Mucosa of descending colon (tissue), 3 donors: ENCODE measurements at regions not wholly inside any gene's neighbourhood (a gene's known extent, or its start where the extent isn't known, plus 50 kb on each side); places are given as distances from the start of the nearest gene placed in this dataset.

Source experiments
- ATAC-seq: fragments of 200-7000 bp; cut with Tn5 transposase; one replicate; pipeline ENCODE4 v1.9.1; 2020; ENCODE audit warnings: mild to moderate bottlenecking, moderate library complexity
- DNase-seq, 3 donors: peaks; one replicate each; pipeline ENCODE4 v3.0.0-alpha.2; 2020
- H3K36me3 ChIP-seq: fragments of 200-600 bp; one replicate; pipeline ENCODE4 v1.8.0; 2021; ENCODE audit warnings: low read depth, mild to moderate bottlenecking
- H3K4me1 ChIP-seq: fragments of 200-600 bp; one replicate; pipeline ENCODE4 v1.8.0; 2021; ENCODE audit warnings: low read depth, mild to moderate bottlenecking
- H3K4me3 ChIP-seq: fragments of 200-600 bp; one replicate; pipeline ENCODE4 v1.8.0; 2021; ENCODE audit warnings: mild to moderate bottlenecking
- H3K9me3 ChIP-seq: fragments of 200-600 bp; one replicate; pipeline ENCODE4 v1.8.0; 2021; ENCODE audit warnings: mild to moderate bottlenecking
- CTCF ChIP-seq: fragments of 200-600 bp; IDR thresholded peaks from one replicate; pipeline ENCODE4 v1.8.0; 2022; ENCODE audit warnings: antibody characterized with exemption, mild to moderate bottlenecking
- intact Hi-C, 2 donors: fragments of 100-400 bp; cut with DNase I in 1 of 2; cut with micrococcal nuclease in 1 of 2; formaldehyde crosslinking; loops; one replicate each; pipeline versions ENCODE4 v1.11.0 to v1.11.1; 2022; cut with DNase I, micrococcal nuclease
- donor health status: DM: no; HTN: no; CAD: no; lungs with moderate emphysema.
- donor health status: DM: no; HTN: no; CAD: no.
- donor health status: DM: no; HTN: yes; CAD: no.

GRCh38 chr1:232696466-232696865, 66.5 kb upstream of the SIPA1L2 start:
- ATAC-seq, result no peak
- Histone ChIP-seq H3K36me3 (no peaks in the 10 kb centered on the region), H3K9me3 (no peaks in the 10 kb centered on the region), H3K4me1 (peaks cover 8% of the 10 kb centered on the region), H3K4me3 (no peak overlapping the region)
- intact Hi-C loops, result no loop called here
- no peak for DNase-seq
- TF ChIP-seq CTCF, result no peak

DNA sequence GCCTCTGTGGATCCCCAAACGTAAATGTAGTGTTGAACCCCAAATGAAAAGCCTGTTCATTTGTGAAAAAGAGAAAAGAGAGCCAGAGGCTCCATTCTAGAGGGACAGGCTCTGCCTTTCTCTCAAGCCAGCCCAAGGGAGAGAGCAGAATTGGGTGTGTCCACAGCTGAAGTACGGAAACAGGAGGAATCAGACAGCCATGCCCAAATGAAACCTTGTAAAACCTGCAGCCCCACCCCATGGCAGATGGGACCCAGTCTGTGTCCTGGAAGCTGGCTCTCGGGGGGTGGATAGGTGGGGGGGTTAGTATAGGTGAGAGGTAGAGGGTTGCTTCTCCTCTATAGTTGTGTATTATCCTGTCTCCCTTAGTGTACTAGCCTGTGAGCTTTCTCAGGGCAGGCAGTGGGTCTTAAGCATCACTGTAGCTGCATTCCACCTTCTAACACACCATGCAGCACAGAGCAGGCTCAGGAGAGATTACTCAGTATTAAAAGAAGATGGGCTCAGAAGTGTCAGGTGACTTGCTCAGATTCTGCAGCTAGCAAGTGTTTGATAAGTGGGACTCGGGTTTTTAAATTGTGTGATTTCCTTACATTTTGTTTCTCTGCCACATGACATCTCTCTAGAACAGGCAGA, 67.4 kb upstream of the SIPA1L2 start:
- ATAC-seq, result peak; percentile 97
- intact Hi-C loops, result no loop called here
- DNase-seq, result peak; percentile 66 to 82 (median 69)
- Histone ChIP-seq H3K36me3 (no peaks in the 10 kb centered on the region), H3K9me3 (no peaks in the 10 kb centered on the region), H3K4me3 (no peak overlapping the region), H3K4me1 (peaks cover 8% of the 10 kb centered on the region)
- TF ChIP-seq CTCF, result no peak

- no peaks in the 10 kb centered on the region for H3K9me3 ChIP-seq
- no peak overlapping the region for H3K4me3 ChIP-seq
- H3K4me1 ChIP-seq, result peaks cover 14% of the 10 kb centered on the region
- no peak for TF ChIP-seq CTCF
- intact Hi-C loops, result no loop called here
- DNase-seq (no peak), ATAC-seq (no peak)
- H3K36me3 ChIP-seq, result no peaks in the 10 kb centered on the region
Measured at GRCh38 chr1:232699814-232700213, 69.9 kb upstream of the SIPA1L2 start.

DNA sequence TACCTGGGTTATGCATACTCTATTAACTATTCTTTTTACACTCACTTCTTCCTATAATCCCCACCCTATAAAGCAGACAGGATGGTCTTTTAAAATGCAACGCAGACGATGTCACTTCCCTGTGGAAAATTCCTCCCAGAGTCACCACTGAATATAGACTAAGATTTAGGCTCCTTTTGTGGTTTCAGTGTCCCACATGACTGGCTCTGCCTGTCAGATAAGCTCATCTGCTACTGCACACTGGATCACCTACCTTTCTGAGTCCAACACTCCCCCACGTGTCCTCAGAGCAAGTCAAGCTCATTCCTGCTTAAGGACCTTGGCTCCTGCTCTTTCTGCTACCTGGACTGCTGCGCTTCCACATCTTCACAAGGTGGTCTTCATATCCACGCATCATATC, 73.0 kb upstream of the SIPA1L2 start:
- Histone ChIP-seq H3K4me3 (no peak overlapping the region), H3K9me3 (no peaks in the 10 kb centered on the region), H3K4me1 (peaks cover 18% of the 10 kb centered on the region), H3K36me3 (no peaks in the 10 kb centered on the region)
- ATAC-seq, result no peak
- no peak for TF ChIP-seq CTCF
- intact Hi-C loops, result no loop called here
- DNase-seq, result no peak

- Histone ChIP-seq H3K4me1 (peaks cover 18% of the 10 kb centered on the region), H3K36me3 (no peaks in the 10 kb centered on the region), H3K4me3 (no peak overlapping the region), H3K9me3 (no peaks in the 10 kb centered on the region)
- TF ChIP-seq CTCF, result no peak
- ATAC-seq, result peak; percentile 61
- no peak for DNase-seq
- intact Hi-C loops, result no loop called here
Measured at GRCh38 chr1:232704256-232704655, 74.3 kb upstream of the SIPA1L2 start.
